NCI-H1092 (cell line): ENCODE measurements at regions not wholly inside any gene's neighbourhood (a gene's known extent, or its start where the extent isn't known, plus 50 kb on each side); places are given as distances from the start of the nearest gene placed in this dataset.
"Not testable (repeated sequence)": the region's sequence is repeated elsewhere in the genome, so short reads cannot be mapped to it uniquely, and the experiment has no call there.

Experiments used
- DNase-seq: peaks from one replicate; lab custom pipeline; 2025; lab: John Stamatoyannopoulos, UW

DNA sequence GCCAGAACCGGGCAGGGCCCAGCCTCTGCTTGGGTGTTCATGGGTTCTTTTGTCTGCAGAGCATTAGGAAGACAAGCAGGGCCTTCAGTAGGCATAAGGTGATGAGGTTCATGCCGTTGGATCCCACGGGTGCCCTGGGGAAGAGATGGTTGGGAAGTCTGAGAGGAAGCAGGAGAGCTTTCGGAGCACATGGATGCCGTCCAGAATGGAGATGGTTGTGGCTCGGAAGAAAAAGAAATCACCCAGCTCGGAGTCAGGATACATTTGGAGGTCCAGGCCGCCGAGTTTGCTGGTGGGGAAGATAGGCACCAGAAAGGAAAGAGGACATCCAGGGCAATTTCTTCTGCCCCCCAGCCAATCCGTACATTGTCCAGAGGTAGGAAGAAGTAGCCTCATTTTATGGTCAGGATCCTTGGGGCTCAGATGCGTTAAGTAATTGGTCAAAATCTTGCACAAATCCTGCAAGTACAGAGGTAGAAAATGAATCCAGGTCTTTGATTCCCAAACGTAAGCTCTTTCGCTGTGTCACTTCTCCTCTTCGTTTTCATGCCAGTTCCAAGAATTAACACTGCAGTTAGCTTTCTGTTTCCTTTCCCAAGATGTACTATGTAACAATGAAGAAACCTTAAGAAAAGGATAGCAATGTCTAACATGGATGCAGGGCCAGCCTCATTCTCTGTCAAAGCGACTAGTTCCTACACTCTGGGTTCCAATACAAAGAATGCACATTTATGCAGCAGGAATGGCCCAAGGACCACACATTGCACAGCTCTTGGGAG, 147.8 kb upstream of the KLF6 start:
- no peak for DNase-seq

DNA sequence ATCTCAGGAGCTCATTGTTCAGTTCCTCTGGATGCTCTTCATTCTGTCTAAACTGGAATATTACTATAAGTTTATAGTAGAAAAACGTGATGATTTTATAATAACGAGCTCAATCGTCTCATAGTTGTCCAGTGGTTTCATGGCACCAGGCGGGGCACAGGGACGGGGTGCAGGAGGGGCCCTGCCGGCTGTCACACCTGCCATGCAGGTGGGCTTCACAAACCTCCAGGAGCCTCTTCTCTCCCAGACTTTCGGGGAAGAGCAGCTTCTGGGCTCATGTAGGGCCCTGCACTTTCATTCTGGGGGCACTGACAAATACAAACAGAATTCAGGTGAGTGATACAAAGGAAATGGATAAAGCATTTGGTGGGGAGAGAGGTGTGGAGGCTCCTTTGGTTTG, 146.9 kb upstream of the KLF6 start:
- DNase-seq = no peak

DNA sequence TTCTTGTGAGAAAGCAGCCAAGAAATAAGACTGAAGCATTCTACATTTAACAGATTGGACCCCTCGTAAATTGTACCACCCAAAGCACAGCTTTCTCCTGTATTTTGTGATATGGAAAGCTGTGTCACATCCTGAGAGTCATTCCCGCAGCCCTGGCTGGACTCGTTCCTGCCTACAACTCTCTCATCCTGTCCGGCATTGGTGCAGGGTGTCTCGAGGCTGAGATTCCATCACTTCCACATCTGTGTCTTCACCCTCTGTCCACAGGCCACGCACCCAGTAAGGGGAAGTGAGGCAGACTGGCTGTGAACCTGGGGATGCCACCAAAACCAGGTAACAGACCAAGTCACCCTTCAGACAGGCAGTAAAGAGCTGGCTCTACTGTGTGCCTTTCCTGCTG, 146.2 kb upstream of the KLF6 start:
- DNase-seq = no peak

DNA sequence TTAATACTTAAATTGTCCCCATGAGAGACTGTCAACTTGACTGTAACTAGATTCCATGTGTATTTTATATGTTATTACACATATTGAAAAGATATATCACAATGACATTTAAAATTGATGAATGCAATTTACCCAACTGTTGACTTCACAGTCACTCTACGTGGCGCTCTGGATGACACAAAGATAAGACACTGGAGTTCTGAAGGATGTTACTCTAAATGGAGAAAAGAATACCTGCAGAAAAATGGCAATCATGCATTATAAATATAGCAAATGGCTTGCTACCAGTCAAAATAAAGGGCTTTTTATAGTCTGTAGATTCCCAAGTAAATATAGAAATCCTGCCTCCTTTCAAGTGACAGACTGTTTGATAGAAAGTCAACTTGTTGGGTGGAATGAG, 143.6 kb upstream of the KLF6 start:
- no peak for DNase-seq

DNA sequence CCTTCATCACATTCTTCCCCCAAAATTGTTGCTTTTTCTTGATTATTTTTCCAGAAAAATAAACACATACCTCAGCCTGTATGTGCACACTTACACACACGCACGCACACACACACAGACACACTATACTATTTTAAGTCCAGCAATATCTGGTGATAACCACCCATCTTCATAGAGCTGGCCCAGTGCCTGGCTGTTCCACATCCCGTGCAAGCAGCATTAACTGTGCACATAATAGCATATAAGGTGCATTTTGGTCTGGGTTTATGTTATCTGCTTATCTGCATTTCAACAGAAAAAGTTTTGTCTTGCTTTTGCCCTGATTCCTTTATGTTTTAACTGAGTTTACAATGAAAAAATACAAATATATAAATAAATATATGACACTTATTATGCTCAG, 143.1 kb upstream of the KLF6 start:
- no peak for DNase-seq

DNA sequence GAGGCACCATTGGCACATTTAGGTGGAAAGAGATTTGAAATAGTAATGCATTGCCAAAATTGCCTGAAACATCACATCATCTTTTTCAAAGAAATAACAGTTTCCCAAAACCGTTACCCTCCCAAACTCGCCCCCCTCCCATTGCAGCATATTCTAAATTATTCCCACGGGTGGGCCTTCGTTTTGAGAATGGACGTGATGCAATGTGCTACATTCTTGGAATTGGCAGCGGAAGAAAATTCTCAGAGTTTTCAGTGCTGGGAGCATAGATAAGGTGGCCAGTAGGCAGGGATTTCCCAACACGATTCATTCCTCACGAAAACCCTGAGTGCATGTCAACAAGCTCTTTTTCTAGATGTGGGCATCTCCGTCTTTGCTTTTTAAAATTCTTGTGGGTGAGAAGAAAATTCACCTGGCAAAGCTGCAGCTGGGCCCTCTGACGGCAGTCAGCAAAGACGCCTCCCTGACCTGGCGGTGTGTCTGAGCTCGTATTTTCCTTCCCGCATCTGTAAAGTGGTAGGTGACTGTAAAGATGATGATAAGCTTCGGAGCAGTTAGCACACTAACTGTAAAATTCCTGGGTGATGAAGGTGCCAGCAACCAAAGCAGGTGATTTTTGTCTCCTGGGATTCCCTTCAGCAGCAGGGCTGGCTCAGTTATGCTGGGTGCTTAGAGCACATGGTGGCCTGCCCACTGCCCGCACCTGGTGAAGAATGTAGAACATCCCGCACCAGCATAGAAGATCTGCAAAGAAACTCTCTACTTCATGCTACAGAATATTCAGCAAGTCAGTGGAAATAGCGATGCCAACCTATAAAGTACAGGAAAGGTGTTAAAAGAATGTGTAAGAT, 141.9 kb upstream of the KLF6 start:
- DNase-seq = no peak

DNA sequence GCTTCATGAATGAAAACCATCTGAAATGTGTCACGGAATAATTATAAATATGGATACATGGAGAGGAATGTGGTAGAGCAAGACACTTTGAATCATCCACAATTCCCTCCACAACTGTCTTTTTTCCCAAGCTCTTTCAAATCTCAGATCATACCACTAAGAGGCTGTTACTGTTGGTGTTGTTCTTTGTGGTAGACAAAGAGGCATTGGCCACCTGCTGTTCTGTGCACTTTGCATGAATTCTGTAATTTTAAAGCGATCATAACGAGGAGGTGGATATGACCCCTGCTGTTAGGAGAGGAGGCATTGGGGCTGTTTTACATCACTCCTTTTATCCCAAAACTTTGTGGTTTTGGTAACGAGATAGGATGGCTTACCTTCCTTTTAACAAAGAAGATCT, 141.2 kb upstream of the KLF6 start:
- no peak for DNase-seq

DNA sequence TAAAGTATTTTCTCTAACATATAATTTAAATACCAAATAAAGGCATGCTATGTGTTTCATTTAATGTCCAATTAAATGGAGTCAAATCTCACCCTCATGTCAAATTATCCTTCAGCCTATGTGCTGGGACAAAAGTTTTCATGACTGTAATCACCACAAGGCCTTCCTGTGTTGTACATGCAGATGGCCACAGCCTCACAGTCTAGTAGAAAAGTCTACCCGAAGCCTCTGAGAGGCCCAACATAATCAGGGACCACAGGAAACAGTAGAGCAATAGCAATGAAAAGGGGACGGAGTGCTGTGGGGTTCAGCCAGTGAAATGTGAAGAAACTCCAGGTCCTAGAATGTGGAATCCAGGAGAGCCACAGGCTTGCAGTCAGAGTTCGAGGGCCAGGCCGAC, 140.2 kb upstream of the KLF6 start:
- DNase-seq = no peak

DNA sequence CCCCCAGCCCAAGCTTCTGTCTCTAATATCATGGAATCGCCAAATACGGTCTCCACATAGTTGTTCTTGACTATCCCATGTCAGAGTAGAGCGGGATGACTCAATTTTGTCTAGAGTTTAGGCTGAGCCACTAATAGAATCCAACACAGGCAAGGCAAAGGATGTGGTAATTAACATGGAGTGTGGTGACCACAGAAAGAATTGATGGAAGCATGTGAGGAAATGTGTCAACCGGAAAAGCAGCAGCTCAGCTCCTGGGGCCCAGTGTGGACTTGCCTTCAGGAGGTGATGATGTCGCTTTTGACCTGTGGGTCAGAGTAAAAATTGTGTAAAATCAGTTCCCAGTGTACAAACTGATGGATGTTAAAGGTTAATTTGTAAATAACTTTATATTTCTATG, 139.3 kb upstream of the KLF6 start:
- DNase-seq = no peak

DNA sequence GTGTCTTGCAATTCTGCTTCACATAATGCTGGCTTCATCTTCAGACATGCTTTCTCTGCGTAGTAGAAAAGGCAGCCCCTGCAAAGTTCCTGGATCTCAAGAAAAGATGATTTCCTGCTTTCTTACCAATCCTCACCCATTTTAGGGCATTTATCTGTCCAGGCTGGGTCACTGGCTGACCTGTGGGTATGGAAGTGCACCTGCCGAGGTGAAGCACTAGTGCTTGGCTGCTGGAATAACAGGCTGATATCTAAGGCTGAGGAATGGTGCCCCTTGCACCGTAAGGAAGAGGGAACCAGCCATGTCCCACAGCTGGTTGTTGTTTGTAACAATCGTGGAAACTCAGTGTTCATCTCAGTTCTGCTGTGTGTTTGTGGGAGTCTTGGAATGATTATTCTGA, 138.0 kb upstream of the KLF6 start:
- DNase-seq = no peak

DNA sequence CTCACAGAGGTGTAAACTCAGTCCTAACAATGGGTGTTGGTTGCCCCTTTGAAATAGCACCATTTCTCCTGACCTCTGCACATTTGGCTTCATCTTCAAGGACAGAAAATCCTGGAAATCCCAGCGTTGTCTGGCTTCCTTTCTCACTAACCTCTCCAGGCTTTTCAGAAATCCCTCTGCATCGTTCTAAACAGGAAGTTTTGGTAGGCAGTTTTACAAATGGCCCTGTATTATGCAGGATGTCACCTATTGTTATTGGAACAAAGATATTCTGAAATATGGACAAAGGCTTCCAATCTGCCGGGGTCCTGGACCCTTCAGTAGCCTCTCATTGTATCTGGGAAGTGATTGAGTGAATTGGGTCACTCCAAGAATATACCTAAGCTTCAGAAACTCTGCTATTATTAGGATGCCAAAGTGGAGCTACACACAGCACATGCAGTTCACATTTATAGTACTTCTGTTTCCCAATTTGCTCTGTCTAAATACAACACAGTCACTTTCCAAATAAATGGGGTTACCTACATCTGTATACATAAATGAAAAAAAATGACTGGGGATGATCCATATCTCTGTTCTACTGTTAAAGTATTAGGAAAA, 134.8 kb upstream of the KLF6 start:
- DNase-seq = no peak

DNA sequence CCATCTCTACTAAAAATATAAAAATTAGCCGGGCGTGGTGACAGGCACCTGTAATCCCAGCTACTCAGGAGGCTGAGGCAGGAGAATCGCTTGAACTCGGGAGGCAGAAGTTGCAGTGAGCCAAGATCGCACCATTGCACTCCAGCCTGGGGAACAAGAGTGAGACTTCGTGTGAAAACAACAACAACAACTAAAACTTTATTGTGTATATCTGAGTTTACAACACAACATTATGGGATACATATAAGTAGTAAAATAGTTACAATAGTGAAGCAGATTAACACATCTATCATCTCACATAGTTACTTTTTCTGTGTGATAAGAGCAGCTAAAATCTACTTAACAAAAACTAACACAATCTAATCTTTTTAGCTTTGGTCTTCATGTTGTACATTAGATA, 132.4 kb upstream of the KLF6 start:
- not testable (repeated sequence) for DNase-seq

DNA sequence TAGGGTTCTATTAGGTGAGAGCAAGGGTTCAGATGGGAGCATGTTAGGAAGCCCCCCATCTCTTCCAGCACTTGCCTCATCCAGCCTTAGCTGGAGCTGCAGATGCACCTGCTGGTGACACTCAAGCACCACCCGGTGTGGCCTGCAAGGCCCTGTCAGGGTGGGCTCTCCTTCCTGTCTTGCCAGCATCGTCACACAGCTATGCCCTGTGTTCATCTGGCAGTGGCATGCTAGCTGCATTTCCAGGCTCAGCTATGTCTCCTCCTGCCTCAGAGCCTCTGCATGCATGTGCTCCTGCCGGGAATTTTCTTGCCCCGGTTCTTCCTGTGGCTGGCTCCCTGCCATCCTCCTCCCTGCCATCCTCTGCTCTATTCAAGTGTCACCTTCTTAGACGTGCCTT, 129.7 kb upstream of the KLF6 start:
- no peak for DNase-seq

DNA sequence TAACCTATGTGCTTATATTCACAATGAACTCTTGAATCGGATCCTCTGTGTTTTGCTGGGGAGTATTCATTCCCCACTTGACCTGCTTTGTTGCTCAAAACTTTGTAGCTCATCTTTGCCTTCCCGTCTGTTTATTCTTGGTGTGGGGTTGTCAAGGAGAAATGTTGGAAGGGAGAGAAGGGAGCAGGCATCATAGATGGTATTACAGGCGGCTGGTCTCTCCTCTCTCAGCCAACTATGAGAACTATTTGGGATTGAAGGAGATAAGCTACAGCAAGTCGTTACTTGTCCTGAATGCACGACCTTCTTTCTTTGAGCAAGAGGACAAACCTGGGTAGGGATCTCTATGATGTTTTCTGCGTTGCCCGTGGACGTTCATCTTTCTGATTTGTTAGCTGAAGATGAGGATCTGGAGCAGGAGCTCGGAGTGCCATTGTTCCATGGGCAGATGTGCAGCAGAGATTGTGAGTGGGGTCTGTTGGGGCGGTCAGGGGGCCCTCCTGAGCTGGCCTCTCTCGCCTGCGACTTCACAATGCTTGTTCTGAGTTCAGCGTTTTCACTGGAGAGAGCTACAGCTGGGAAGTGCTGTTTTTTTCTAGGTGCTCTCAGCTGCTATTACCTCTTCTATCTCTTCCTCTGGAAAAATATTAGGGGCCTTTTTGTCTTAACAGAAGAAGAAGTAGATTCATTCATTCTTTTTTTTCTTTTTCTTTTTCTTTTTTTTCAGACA, 126.9 kb upstream of the KLF6 start:
- DNase-seq = no peak

DNA sequence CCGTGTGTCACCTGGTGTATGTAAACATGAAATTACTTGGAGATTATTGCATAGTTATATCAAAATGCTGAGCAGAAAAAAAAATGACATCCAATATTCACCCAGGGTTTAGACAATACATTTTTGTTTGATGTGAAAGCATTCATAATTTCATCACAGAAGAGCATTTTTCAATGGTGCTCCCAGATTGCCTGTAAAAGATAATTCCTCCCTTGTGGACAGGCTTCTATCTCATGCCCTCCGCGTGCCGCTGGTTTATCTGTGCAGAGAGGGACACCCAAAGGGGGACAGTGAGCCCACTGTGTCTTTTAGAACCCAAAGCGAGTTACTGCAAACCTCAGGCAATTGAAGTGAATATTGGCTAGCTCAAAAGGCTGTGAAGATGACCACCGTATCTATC, 126.2 kb upstream of the KLF6 start:
- DNase-seq = no peak

DNA sequence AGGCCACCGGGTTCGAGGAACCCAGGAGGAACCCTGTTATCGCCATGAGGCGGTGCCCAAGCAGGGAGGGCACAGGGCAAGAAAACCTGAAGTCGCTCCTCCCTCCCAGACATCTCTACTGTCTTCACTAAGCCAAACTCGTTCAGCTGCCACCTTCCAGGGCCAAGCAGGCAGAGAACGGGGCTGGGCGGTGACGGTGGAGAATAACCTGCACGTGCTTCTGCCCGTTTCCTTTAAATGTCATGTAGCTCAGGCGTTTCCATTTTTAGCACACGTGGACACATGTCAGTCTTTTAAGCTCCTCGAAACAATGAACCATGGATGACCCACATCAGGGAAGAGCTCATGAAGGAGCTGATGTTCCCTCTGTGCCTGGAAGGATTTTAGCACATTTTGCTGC, 124.3 kb upstream of the KLF6 start:
- DNase-seq = no peak

DNA sequence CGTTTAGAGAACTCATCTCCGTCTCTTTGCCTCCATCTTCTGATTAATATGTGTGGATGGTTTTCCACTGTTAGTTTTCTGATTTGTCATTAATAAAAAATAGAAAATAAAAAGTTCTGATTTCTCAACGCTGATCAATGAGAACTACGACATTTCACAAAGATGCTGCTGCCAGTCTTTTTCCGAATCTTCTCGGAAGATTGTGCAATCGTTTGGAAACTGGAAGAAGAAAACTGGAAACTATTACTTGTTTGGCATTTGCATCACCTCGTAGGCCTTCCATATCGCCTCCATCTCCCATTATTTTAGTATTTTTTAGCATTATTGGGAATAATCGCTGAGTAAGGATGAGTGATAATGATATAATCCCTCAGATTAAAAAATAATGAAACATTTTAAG, 123.2 kb upstream of the KLF6 start:
- no peak for DNase-seq

DNA sequence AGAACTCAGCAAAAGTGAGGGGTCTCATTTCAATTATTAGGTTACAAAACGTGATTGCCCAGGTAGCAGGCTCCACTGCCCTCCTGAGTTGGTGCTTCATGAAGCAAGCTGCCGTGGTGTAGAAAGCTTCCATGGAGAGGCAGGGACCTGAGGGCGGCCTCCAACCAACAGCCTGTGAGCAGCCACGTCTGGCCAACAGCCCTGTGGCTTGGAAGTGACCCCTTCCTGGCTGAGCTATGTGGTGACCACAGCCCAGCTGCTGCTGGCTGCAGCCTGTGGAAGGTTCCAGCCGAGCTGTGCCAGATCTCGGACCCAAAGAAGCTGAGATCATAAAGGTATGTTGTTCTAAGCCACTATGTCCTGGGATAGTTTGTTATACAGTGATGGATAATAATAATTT, 122.5 kb upstream of the KLF6 start:
- DNase-seq = no peak

DNA sequence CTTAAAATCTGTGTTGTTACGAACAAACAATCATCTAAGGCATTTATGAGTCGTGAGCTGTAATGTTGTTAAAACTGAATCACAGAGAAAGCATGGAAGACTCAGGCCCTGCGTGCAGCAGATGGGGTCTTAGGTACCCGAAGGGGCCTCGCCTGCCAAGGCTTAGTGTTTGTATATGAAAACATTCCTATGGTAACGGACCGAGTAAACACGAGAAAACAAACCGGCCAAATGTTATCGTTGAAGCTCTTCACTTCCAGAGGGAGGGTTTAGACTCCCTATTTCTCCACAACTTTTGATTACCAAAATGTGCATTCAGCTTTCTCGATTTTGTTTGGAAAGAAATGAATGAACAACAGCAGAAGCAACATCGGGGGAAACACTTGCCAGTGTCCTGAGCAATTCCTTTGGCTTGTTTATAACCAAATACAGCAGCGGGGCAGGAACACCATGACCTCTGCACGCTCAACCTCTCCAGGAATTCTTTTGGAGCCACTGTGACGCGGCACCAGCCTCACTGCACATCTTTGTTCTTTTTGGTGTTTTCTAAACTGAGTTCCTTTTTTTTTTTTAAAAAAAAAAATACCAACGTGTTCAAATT, 121.6 kb upstream of the KLF6 start:
- no peak for DNase-seq

DNA sequence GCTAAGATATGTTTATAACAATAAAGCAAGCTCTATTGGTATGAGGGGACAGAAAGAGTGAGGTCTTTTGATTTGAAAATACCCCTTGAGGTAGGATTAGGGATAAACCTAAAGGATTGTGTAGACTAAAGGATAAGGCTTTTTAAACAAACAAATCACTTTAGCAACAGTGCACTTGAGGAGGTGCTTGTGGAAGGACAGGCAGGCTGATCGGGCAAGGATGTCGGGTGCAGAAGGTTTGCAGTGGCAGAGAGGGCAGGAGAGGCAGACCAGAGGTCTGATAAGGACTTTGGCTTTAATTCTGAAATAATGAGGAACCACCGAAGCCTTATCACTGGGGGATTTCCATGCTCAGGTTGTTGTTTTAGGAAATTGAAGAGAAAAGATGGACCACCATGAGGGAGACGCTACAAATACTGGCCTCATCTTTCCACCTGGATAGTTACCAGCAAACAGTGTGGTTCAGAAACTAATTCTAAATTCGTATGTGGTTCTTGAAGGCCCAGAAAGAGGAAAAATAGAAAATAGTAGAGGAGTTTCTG, 119.5 kb upstream of the KLF6 start:
- no peak for DNase-seq

DNA sequence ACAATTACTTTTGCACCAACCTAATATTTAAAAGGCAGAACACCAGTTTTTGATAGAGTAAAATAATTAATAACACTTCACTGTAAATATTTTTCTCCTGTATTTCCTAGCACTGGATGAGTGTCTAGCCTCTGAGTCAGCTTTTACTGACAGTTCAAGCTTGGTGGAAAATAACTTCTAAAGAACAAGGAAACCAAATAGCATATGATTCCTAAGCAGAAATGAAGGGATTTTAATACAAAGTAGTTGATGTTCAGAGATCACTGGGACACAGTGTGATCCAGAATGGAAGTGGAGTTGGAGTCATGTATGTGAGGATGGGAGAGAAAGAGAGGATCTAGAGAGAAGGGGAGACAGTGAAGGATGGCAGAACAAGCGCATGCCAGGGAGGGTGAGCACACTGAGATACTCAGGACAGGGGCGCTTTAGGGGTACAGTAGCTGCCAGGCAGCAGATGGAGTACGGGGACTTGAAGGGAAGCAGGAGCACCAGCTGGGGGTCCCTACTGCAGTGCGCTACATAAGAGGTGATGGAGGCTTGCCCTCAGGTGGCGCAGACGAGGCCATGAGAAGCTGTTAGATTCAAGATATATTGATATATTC, 117.9 kb upstream of the KLF6 start:
- DNase-seq = no peak
